ENCODE measurements at regions not wholly inside any gene's neighbourhood (a gene's known extent, or its start where the extent isn't known, plus 50 kb on each side); places are given as distances from the start of the nearest gene placed in this dataset.

DNA sequence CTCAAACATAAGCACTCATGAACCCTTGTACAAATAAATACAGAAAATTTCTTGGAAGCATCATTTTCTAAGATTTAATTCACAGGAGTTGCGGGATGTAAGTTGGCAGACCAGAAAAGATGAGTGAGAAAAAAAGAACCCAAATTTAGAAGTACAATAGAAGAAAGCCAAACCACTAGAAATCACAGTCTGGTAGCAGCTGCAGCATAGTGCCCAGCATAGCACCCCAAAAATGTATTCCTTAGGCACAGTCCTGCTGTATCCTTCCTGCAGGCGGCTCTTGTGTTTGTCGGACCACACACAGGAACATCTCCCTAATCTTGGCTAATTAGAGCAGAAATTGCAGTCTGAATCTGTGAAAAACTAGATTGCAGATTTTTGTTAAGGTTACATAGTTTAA lies 208.5 kb upstream of the TRPM3 start:
- Histone ChIP-seq H3K27me3 (no peaks in the 10 kb centered on the region), H4K20me1 (ENCODE audit: insufficient read depth, poor library complexity, severe bottlenecking) (no peaks in the 10 kb centered on the region), H3K9me3 (ENCODE audit: low read depth) (no peaks in the 10 kb centered on the region), H3K4me3 (no peak overlapping the region), H3K36me3 (replicated peaks; ENCODE audit: insufficient read depth, low read depth) (no peaks in the 10 kb centered on the region), H3K79me2 (no peaks in the 10 kb centered on the region), H3K4me1 (ENCODE audit: insufficient read depth) (no peaks in the 10 kb centered on the region), H2AFZ (no peak overlapping the region), H3K4me2 (no peak overlapping the region), H3K9me2 (replicated peaks; ENCODE audit: insufficient read depth) (no peaks in the 10 kb centered on the region), H3K27ac (no peak overlapping the region)
- TF ChIP-seq EZH2 (IDR thresholded peaks at IDR 0.05; ENCODE audit: borderline replicate concordance) (no peak), EZH2phosphoT487 (IDR thresholded peaks at IDR 0.05; ENCODE audit: low read depth, severe bottlenecking, unreplicated experiment) (no peak)
- TF ChIP-seq, protein P1, sequence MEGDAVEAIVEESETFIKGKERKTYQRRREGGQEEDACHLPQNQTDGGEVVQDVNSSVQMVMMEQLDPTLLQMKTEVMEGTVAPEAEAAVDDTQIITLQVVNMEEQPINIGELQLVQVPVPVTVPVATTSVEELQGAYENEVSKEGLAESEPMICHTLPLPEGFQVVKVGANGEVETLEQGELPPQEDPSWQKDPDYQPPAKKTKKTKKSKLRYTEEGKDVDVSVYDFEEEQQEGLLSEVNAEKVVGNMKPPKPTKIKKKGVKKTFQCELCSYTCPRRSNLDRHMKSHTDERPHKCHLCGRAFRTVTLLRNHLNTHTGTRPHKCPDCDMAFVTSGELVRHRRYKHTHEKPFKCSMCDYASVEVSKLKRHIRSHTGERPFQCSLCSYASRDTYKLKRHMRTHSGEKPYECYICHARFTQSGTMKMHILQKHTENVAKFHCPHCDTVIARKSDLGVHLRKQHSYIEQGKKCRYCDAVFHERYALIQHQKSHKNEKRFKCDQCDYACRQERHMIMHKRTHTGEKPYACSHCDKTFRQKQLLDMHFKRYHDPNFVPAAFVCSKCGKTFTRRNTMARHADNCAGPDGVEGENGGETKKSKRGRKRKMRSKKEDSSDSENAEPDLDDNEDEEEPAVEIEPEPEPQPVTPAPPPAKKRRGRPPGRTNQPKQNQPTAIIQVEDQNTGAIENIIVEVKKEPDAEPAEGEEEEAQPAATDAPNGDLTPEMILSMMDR (IDR thresholded peaks at IDR 0.05; ENCODE audit: poor library complexity) = no peak
- 85% methylated on average over 3 of the region's 3 CpGs for WGBS (ENCODE audit: low lambda C conversion rate, missing lambda C conversion rate)
- DNase-seq (ENCODE audit: low spot score) = no peak

DNA sequence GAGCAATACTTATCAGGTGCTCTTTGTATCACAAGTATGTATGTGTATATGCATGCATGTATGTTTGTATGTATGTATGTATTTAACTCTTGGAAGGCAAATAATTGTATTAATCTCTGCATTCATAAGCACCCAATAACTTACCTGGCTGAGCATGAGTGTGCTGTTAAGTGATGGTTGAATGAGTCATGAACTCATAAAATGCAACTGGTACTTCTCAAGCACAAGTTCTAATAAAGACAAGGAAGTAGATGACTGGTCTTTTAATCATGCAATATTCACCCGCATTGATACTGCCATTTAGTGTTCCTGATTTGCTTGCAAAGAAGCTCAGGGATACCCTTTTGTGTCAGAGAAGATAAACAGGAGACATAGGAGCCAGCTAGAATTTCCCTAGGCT lies 204.9 kb upstream of the TRPM3 start:
- H4K20me1 ChIP-seq (ENCODE audit: insufficient read depth, poor library complexity, severe bottlenecking) = no peaks in the 10 kb centered on the region
- no peak overlapping the region for H3K27ac ChIP-seq
- H3K27me3 ChIP-seq = no peaks in the 10 kb centered on the region
- H3K4me3 ChIP-seq = no peak overlapping the region
- H3K9me2 ChIP-seq (replicated peaks; ENCODE audit: insufficient read depth) = no peaks in the 10 kb centered on the region
- WGBS (ENCODE audit: low lambda C conversion rate, missing lambda C conversion rate) = 72% methylated on average over 1 of the region's 1 CpG
- no peak for DNase-seq (ENCODE audit: low spot score)
- TF ChIP-seq, protein P1 (IDR thresholded peaks at IDR 0.05; ENCODE audit: poor library complexity) = no peak
- TF ChIP-seq EZH2 (IDR thresholded peaks at IDR 0.05; ENCODE audit: borderline replicate concordance) (no peak), EZH2phosphoT487 (IDR thresholded peaks at IDR 0.05; ENCODE audit: low read depth, severe bottlenecking, unreplicated experiment) (no peak)
- H3K79me2 ChIP-seq = no peaks in the 10 kb centered on the region
- H2AFZ ChIP-seq = no peak overlapping the region
- no peaks in the 10 kb centered on the region for H3K9me3 ChIP-seq (ENCODE audit: low read depth)
- H3K4me1 ChIP-seq (ENCODE audit: insufficient read depth) = no peaks in the 10 kb centered on the region
- no peak overlapping the region for H3K4me2 ChIP-seq
- no peaks in the 10 kb centered on the region for H3K36me3 ChIP-seq (replicated peaks; ENCODE audit: insufficient read depth, low read depth)

DNA sequence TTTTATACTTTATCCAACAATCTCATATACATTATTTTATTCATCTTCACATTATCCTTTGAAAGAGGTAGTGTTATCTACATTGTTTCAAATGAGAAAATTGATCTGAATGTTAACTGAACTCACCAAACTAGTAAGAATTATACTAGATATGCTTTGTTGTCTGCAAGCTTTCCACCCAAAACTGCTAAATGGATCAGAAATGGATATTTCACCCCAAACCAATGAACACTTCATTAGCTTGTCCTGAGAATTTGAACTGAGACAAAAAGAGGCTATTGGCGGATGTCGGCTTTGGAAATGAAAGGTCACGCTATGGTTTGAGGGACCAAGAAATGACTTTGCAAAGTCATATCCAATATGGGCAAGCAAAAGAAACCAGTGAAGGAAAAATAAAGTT lies 201.9 kb upstream of the TRPM3 start:
- WGBS (ENCODE audit: low lambda C conversion rate, missing lambda C conversion rate) = 99% methylated on average over 3 of the region's 3 CpGs
- H3K9me2 ChIP-seq (replicated peaks; ENCODE audit: insufficient read depth) = no peaks in the 10 kb centered on the region
- no peaks in the 10 kb centered on the region for H3K4me1 ChIP-seq (ENCODE audit: insufficient read depth)
- no peak overlapping the region for H2AFZ ChIP-seq
- no peaks in the 10 kb centered on the region for H4K20me1 ChIP-seq (ENCODE audit: insufficient read depth, poor library complexity, severe bottlenecking)
- no peak for DNase-seq (ENCODE audit: low spot score)
- H3K9me3 ChIP-seq (ENCODE audit: low read depth) = no peaks in the 10 kb centered on the region
- H3K36me3 ChIP-seq (replicated peaks; ENCODE audit: insufficient read depth, low read depth) = no peaks in the 10 kb centered on the region
- no peak overlapping the region for H3K27ac ChIP-seq
- no peaks in the 10 kb centered on the region for H3K79me2 ChIP-seq
- TF ChIP-seq, protein P1 (IDR thresholded peaks at IDR 0.05; ENCODE audit: poor library complexity) = no peak
- TF ChIP-seq EZH2phosphoT487 (IDR thresholded peaks at IDR 0.05; ENCODE audit: low read depth, severe bottlenecking, unreplicated experiment) (no peak), EZH2 (IDR thresholded peaks at IDR 0.05; ENCODE audit: borderline replicate concordance) (no peak)
- H3K4me2 ChIP-seq = no peak overlapping the region
- H3K4me3 ChIP-seq = no peak overlapping the region
- H3K27me3 ChIP-seq = no peaks in the 10 kb centered on the region

DNA sequence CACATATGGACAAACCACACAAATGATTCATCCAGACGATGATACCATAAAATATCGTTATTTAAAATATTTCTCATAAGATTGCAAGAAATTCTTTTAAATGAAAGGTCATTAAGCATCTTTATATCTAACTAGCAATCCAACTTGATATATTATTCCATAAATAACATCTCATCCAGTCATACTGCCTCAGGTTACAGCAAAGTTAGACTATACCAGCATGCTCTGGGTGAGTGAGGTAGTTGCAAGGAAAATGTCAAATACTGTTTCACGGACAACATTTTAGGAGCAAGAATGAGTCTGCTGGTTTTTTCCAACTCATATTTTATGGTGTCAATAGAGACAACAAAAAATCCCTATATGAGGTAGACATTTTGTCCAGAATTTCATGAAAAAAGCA lies 200.9 kb upstream of the TRPM3 start:
- Histone ChIP-seq H4K20me1 (ENCODE audit: insufficient read depth, poor library complexity, severe bottlenecking) (no peaks in the 10 kb centered on the region), H3K4me3 (no peak overlapping the region), H3K27me3 (no peaks in the 10 kb centered on the region), H3K9me3 (ENCODE audit: low read depth) (no peaks in the 10 kb centered on the region), H2AFZ (no peak overlapping the region), H3K27ac (no peak overlapping the region), H3K36me3 (replicated peaks; ENCODE audit: insufficient read depth, low read depth) (no peaks in the 10 kb centered on the region), H3K79me2 (no peaks in the 10 kb centered on the region), H3K4me1 (ENCODE audit: insufficient read depth) (no peaks in the 10 kb centered on the region), H3K4me2 (no peak overlapping the region), H3K9me2 (replicated peaks; ENCODE audit: insufficient read depth) (no peaks in the 10 kb centered on the region)
- TF ChIP-seq, protein P1 (IDR thresholded peaks at IDR 0.05; ENCODE audit: poor library complexity) = no peak
- WGBS (ENCODE audit: low lambda C conversion rate, missing lambda C conversion rate) = 91% methylated on average over 3 of the region's 3 CpGs
- DNase-seq (ENCODE audit: low spot score) = no peak

All from hepatocyte (in vitro differentiated cells).